Erythroblast (primary cell): ENCODE measurements at regions not wholly inside any gene's neighbourhood (a gene's known extent, or its start where the extent isn't known, plus 50 kb on each side); places are given as distances from the start of the nearest gene placed in this dataset.

Experiments
- GATA1 ChIP-seq: IDR thresholded peaks from 2 replicates; pipeline ENCODE4 v1.6.1; 2011; ENCODE audit warnings: low read depth, mild to moderate bottlenecking, control low read depth, low read length, moderate library complexity
- POLR2A ChIP-seq: IDR thresholded peaks from 2 replicates; pipeline ENCODE4 v1.6.1; 2011; ENCODE audit warnings: mild to moderate bottlenecking, low read length

- TF ChIP-seq POLR2A = no peak
- TF ChIP-seq GATA1 = no peak
These were observed 201.3 kb downstream of the JCAD start for GRCh38 chr10:29857843-29858701.
